ENCODE measurements at regions not wholly inside any gene's neighbourhood (a gene's known extent, or its start where the extent isn't known, plus 50 kb on each side); places are given as distances from the start of the nearest gene placed in this dataset.

- no peak for DNase-seq
- in situ Hi-C loops (cut with HindIII; ENCODE audit: low pct_ligation_motif_present, low pct_unique_long_range_greater_than_20kb, low sequenced_read_pairs) = no loop called here
These were observed 66.6 kb upstream of the PPP1R26 start for GRCh38 chr9:135413086-135413375.

- in situ Hi-C loops (cut with HindIII; ENCODE audit: low pct_ligation_motif_present, low pct_unique_long_range_greater_than_20kb, low sequenced_read_pairs) = no loop called here
These were observed 66.1 kb upstream of the PPP1R26 start for GRCh38 chr9:135413461-135413860.

DNA sequence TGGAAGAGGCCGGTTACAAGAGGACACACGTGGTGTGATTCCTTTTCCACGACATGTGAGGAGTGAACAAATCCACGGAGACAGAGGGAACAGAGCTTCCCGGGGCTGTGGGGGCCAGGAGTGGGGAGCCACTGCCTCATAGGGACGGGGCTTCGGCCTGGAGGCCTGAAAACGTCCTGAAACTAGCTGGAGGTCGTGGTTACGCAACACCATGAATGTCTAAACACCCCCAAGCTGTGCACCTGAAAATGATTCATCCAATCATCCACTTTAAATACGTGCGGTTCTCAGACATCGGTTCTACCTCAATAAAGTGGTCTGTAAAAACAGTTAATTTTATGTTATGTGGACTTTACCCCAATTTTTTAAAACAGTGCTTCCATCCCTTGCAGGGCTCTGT is 65.3 kb upstream of the PPP1R26 start:
- in situ Hi-C loops (cut with HindIII; ENCODE audit: low pct_ligation_motif_present, low pct_unique_long_range_greater_than_20kb, low sequenced_read_pairs) = no loop called here
- no peak for DNase-seq

More at GRCh38 chr9:135413461-135413860, 66.1 kb upstream of the PPP1R26 start:
- no peak for DNase-seq

DNA sequence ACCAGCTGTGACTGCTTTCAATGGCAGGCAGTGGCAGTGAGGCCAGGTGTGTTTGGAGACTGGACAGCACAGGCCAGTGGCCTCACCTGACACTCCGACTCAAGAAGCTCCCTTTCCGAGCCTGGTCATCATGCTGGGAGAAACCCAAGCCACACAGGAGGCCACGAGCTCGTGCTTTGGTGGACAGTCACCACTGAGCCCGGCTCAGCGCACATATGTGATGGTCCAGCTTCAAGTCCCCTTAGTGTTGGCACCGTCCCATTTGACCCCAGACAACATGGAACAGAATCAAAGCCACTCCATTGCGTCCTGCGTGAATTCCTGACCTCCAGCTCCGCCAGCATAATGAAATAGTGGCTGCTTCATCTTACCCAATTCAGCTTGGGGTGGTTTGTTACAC is 64.0 kb upstream of the PPP1R26 start:
- no peak for DNase-seq

DNA sequence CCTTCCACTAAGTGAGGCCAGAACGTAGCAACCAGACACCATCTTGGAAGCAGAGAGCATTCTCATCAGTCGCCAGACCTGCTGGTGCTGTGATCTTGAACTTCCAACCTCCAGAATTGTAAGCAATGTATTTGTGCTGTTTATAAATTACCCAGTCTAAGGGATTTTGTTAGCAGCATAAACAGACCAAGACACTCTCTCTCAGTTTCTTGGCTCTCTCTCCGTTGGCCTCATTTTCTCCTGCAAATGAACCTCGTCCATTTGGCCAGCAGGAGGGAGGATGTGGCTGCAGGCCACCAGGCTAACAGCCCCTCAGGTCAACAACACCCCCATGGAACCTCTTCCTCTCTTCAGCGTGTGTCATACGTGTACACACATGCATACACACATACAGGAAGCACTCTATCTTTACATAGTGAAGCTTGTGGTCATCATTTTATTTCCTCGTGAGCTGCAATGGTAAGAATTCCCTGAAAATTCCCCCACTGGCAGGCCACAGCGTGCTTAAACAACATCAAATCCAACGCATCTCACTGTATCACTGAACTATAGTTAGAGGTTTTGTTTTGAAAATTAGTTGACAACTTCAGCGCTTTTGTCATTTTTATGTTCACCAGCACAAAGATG is 62.8 kb upstream of the PPP1R26 start:
- no peak for DNase-seq
- in situ Hi-C loops (cut with HindIII; ENCODE audit: low pct_ligation_motif_present, low pct_unique_long_range_greater_than_20kb, low sequenced_read_pairs) = no loop called here

More for the DNA sequence above, 64.0 kb upstream of the PPP1R26 start:
- in situ Hi-C loops (cut with HindIII; ENCODE audit: low pct_ligation_motif_present, low pct_unique_long_range_greater_than_20kb, low sequenced_read_pairs) = no loop called here

GRCh38 chr9:135418161-135418560 is 61.4 kb upstream of the PPP1R26 start:
- DNase-seq = no peak
- in situ Hi-C loops (cut with HindIII; ENCODE audit: low pct_ligation_motif_present, low pct_unique_long_range_greater_than_20kb, low sequenced_read_pairs) = no loop called here

- in situ Hi-C loops (cut with HindIII; ENCODE audit: low pct_ligation_motif_present, low pct_unique_long_range_greater_than_20kb, low sequenced_read_pairs) = no loop called here
- no peak for DNase-seq
These were observed 60.5 kb upstream of the PPP1R26 start for GRCh38 chr9:135419106-135419505.

DNA sequence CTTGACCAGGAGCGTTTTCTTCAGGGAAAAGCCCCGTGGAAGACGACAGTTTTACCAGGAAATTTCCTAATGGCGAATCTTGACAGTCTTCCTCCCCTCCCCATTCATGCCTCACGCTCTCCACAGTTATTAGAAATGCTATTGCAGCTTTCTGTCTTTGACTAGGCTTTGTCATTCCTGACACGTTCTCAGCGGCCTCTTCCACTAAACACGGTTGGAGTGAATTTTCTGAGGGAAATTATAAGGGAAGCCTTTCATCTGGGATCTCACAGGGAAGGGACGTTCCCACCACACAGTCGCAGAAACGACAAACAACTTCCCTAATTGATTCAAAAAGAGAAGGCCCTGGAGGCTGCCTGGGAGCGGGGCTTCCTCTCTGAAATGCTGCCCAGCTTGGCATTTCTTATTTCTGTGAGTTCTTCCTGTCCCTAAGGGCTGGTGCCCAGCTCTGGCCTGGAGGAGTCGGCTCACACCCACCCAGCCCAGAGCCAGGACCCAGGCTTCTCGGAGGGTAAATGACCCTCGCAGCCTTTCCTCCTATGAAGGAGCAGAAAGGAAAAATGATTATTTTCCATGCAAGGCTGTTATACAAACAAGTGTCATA is 57.1 kb upstream of the PPP1R26 start:
- in situ Hi-C loops (cut with HindIII; ENCODE audit: low pct_ligation_motif_present, low pct_unique_long_range_greater_than_20kb, low sequenced_read_pairs) = no loop called here
- DNase-seq = no peak

DNA sequence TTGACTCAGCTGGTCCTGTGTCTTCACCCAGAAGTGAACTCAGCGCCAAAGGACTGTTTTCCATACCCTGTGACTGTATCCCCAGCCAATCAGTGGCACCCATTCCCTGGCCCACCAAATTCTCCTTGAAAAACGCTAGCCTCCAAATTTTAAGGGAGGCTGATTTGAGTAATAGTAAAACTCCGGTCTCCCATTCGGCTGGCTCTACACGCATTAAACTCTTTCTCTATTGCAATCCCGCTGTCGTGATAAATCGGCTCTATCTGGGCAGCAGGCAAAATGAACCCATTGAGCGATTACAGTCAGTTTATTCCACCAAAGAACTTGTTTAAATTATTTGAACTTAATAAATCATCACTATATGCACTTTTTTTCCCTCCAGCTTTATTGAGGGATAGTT is 55.9 kb upstream of the PPP1R26 start:
- DNase-seq = no peak
- in situ Hi-C loops (cut with HindIII; ENCODE audit: low pct_ligation_motif_present, low pct_unique_long_range_greater_than_20kb, low sequenced_read_pairs) = no loop called here
